Type B pancreatic cell (in vitro differentiated cells): ENCODE measurements at regions not wholly inside any gene's neighbourhood (a gene's known extent, or its start where the extent isn't known, plus 50 kb on each side); places are given as distances from the start of the nearest gene placed in this dataset.

Source experiments
- DNase-seq: peaks from one replicate; pipeline ENCODE4 v3.0.0; 2021; ENCODE audit warnings: mixed read lengths; ENCODE audit not compliant: unreplicated experiment; ENCODE audit errors: extremely low spot score
- H3K27ac Mint-ChIP-seq: 2 replicates; pipeline ENCODE4 v1.8.0; 2021; ENCODE audit warnings: mild to moderate bottlenecking, mixed read lengths
- H3K27me3 Mint-ChIP-seq: 2 replicates; pipeline ENCODE4 v1.8.0; 2021; ENCODE audit warnings: mixed read lengths
- H3K36me3 Mint-ChIP-seq: 2 replicates; pipeline ENCODE4 v1.8.0; 2021; ENCODE audit warnings: mixed read lengths
- H3K4me1 Mint-ChIP-seq: one replicate; pipeline ENCODE4 v1.8.0; 2021; ENCODE audit warnings: mixed read lengths; ENCODE audit not compliant: unreplicated experiment
- H3K4me3 Mint-ChIP-seq: 2 replicates; pipeline ENCODE4 v1.8.0; 2021; ENCODE audit warnings: mild to moderate bottlenecking, mixed read lengths
- H3K9me3 Mint-ChIP-seq: 2 replicates; pipeline ENCODE4 v1.8.0; 2021; ENCODE audit warnings: mixed read lengths
- TF ChIP-seq, protein P1 (sequence below): fragments of 200-600 bp; sonication (generic); conservative IDR thresholded peaks from 2 replicates; pipeline ENCODE4 v1.5.0; 2021; ENCODE audit warnings: antibody characterized with exemption, mild to moderate bottlenecking

DNA sequence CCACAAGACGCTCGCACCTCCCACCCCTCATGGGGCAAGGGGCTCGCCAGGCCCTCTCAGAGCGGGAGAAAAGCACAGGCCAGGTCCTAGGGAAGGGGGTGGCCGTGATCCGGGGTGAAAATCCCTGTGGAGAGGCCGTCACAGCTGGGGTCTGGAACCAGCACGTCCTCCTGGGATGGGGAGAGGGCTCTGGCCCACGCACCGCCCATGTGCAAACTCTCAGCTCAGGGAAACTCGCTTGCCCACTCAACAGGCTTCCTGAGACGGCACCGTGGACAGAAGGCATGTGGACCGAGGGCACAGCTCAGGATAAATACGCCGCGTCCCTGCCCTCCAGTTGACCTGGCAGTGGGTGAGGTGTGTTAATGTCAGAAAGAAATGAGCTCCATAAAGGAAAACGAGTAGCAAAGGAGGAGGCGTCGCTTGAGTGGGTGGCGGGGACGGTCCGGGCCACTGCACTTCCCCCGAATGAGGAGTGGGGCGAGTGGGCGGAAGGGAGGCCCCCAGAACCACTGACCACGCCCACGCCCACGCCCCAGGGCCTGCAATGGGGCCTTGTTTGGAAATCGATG lies 57.6 kb upstream of the GALNT9 start:
- TF ChIP-seq, protein P1, sequence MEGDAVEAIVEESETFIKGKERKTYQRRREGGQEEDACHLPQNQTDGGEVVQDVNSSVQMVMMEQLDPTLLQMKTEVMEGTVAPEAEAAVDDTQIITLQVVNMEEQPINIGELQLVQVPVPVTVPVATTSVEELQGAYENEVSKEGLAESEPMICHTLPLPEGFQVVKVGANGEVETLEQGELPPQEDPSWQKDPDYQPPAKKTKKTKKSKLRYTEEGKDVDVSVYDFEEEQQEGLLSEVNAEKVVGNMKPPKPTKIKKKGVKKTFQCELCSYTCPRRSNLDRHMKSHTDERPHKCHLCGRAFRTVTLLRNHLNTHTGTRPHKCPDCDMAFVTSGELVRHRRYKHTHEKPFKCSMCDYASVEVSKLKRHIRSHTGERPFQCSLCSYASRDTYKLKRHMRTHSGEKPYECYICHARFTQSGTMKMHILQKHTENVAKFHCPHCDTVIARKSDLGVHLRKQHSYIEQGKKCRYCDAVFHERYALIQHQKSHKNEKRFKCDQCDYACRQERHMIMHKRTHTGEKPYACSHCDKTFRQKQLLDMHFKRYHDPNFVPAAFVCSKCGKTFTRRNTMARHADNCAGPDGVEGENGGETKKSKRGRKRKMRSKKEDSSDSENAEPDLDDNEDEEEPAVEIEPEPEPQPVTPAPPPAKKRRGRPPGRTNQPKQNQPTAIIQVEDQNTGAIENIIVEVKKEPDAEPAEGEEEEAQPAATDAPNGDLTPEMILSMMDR: no peak
- Mint-ChIP-seq H3K27ac (no peak overlapping the region), H3K27me3 (peaks cover 36% of the 10 kb centered on the region), H3K9me3 (no peaks in the 10 kb centered on the region), H3K4me1 (no peaks in the 10 kb centered on the region), H3K4me3 (no peak overlapping the region), H3K36me3 (no peaks in the 10 kb centered on the region)
- DNase-seq: no peak

DNA sequence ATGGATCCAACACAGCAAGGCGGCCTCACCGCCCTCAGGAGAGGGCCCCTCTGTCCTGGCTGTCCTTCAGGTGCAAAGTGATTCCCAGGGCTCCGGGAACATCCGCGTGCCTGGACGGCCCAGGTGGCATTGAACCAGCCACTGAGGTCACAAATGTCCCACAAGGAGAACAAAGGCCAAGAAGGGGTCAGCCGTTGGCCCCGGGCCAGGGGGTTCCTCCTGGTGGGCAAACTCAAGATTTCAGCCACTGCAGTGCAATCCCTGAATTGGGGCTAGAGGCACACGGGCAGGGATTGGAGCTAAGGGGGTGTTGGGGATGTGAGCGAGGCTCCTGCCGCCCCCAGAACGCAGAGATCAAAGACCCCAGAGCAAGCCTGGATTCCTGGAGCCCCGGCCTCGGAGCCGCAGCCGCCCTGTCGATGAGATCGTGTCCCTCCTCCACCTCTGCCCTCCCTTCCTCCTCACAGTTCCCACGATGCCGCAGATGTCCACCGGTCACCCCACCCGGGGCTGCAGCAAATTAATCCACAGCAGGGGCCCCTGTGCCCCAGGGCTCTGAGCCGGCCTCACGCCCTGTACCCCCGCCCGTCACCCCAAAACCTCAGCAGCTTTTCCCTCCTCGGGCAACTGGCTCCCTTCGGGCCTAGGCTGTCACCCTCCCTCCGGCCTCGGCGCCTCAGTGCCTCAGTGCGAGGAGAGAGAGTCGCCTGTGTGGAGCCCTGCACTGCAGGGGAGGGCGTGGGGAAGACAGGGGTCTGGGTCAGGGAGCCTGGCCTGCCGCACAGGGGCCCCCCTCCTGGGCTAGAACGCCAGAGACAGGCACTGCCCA lies 56.7 kb upstream of the GALNT9 start:
- DNase-seq: no peak
- H3K9me3 Mint-ChIP-seq: no peaks in the 10 kb centered on the region

DNA sequence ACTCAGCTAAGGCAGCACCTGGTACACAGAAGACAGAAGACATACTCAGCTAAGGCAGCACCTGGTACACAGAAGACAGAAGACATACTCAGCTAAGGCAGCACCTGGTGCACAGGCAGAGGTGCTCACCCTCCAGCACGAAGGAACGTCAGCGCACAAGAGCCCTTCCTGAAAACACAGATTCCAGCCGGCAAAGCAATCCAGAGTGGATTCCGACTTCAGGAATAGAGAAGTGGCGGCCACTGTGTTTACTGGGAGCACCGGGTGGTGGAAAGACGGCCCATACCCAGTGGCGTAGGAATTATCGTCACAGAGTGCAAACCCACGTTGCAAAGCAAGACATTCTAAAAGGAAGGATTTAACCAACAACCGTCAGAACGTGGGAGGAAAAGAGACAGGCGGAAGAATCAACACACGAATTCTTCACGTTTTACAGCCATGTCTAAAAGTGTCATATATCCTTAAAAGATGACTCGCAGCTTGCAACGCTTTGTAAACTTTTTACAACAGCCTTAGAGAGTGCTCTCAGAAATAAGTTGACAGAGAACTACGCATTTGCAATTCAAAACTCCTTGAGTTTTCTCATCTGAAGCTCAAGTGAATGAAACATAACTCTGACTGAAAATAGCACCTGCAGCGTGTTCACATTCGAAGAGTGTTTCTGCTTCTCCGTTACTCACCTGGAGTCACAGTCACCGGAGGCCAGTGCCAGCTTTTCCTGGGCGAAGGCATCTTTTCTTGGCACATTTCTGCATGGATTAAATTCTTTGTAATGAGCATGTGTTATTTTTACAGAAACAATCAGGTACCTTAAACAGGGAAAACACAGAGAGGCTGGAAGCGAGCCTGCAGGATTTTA lies 55.8 kb upstream of the GALNT9 start:
- TF ChIP-seq, protein P1: no peak
- no peak for DNase-seq
- Mint-ChIP-seq H3K36me3 (no peaks in the 10 kb centered on the region), H3K27me3 (peaks cover 28% of the 10 kb centered on the region), H3K4me1 (no peaks in the 10 kb centered on the region), H3K27ac (no peak overlapping the region), H3K9me3 (no peaks in the 10 kb centered on the region), H3K4me3 (no peak overlapping the region)

More for the DNA sequence above, 56.7 kb upstream of the GALNT9 start:
- Mint-ChIP-seq H3K36me3 (no peaks in the 10 kb centered on the region), H3K4me3 (no peak overlapping the region), H3K27ac (no peak overlapping the region), H3K27me3 (peaks cover 32% of the 10 kb centered on the region), H3K4me1 (no peaks in the 10 kb centered on the region)
- TF ChIP-seq, protein P1: peak; percentile 40

DNA sequence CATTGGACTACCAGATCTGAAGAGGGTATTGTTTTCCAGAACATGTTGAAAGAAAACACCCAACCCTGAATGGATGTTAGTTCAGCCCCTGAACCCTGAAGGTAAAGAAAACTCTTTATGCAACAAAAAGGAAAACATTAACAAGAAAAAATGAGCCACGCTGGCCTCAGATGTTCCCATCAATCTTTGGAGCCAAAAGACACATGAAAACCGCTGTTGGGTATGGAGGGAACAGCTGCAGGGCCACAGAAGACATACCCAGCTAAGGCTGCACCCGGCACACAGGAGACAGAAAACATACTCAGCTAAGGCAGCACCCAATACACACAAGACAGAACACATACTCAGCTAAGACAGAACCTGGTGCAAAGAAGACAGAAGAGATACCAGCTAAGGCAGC lies 51.3 kb upstream of the GALNT9 start:
- no peak overlapping the region for H3K4me3 Mint-ChIP-seq
- H3K4me1 Mint-ChIP-seq: no peaks in the 10 kb centered on the region
- H3K27me3 Mint-ChIP-seq: peaks cover 27% of the 10 kb centered on the region
- no peaks in the 10 kb centered on the region for H3K36me3 Mint-ChIP-seq
- DNase-seq: no peak
- no peaks in the 10 kb centered on the region for H3K9me3 Mint-ChIP-seq
- no peak overlapping the region for H3K27ac Mint-ChIP-seq
- TF ChIP-seq, protein P1: no peak

DNA sequence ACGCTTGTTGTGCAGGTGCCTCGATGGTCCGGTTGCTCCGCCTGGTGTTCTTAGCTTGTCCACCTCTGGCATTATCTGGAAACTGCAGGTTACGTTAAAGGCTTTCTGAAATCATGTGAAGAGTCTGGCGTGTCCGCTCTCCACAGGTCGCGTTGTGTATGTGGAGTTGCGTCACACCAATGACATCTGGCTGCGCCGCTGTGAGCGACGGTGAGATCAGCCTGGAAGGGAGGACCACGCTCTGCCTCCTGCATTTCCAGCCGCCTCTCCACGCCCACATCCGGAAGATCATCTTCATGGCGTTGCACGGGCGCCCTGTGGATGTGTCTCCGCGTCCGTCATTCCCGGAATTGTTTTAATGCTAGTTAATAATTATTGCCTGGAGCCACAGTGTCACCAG lies 50.6 kb upstream of the GALNT9 start:
- H3K4me1 Mint-ChIP-seq: no peaks in the 10 kb centered on the region
- no peak overlapping the region for H3K4me3 Mint-ChIP-seq
- TF ChIP-seq, protein P1: no peak
- H3K36me3 Mint-ChIP-seq: no peaks in the 10 kb centered on the region
- peaks cover 32% of the 10 kb centered on the region for H3K27me3 Mint-ChIP-seq
- no peaks in the 10 kb centered on the region for H3K9me3 Mint-ChIP-seq
- no peak overlapping the region for H3K27ac Mint-ChIP-seq
- DNase-seq: no peak
